ENCODE measurements at regions not wholly inside any gene's neighbourhood (a gene's known extent, or its start where the extent isn't known, plus 50 kb on each side); places are given as distances from the start of the nearest gene placed in this dataset.
A peak's percentile ranks its signal among the peaks of the same experiment; 100 is the strongest.

DNA sequence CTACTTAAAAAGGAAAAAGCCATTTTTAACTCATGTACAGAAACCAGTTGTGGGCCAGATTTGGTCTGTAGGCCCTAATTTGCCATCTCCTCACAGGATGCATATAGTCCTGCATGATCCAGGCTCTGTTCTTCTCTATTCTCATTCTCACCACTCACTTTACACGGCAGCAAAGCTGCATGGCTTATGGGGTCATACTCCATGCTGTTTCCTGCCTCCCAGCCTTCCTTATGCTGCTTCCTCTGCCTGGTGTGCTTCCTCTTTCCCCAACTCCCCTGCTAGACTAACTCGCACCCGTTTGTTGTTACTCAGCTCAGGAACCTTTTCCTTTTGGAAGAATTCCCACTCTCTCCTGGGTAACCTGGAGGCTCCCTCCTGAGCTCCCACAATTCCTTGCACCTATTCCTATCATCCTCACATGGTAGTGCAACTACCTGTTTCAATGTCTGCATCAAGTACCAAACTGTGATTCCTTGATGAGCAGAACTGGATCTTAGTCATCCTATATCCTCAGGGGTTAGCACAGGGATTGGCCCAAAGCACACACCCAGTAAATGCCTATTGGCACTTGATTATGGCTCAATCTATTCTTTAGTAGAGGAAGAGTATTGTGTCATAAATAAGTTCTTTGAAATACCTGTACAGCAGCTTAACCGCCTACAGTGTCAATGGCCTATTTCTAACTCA, 172.1 kb upstream of the MITF start:
- DNase-seq, result no peak

DNA sequence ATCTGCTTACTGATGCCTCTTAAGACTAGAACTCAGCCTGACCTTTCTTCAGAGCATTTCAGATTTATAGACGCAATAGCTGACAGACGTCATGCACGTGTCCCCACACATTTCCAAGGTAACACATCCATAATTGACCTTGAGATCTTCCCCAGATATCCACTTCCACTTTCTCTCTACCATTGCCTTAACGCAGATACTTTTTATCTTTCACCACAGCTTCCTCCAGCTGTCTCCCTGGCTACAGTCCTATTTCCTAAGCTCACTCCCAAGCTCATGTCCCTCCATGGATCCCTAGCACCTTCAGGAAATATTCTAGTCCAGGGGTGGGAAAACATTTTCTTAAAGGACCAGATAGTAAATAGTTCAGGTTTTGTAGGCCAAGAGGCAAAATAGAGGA, 173.0 kb upstream of the MITF start:
- DNase-seq, result no peak

DNA sequence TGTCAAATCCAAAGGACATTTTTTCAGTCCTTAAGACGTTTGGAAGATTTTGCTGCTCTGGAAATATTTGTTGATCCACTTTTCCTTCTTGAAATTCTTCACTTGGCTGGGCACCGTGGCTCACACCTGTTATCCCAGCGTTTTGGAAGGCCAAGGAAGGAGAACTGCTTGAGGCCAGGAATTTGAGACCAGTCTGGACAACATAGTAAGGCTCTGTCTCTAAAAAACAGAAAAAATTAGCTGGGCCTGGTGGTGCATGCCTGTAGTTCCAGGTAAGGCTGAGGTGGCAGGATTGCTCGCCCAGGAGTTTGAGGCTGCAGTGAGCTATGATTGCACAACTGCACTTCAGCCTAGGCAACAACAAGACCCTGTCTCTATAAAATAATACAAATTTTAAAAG, 173.9 kb upstream of the MITF start:
- no peak for DNase-seq

DNA sequence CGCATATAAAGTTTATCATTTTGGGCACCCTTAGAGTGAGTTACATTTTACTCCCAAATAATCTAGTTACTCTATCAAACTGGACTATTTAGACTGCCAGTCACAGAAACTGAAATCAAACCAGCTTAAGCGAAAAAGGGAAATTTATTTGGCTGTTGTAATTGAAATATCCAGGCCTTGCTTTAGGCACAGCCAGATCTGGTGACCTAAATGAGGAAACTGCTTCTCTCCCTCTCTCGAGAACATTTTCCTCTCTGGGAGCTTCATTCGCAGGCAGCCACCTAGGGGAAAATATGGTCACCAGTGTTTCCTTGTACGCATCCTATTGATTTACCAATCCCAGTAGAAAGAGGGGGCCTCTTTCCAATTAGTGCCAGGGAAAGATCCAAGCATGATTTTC, 175.3 kb upstream of the MITF start:
- no peak for DNase-seq

GRCh38 chr3:69563151-69563550, 176.1 kb upstream of the MITF start:
- no peak for DNase-seq

- no peak for DNase-seq
These were observed 176.1 kb upstream of the FRMD4B start for GRCh38 chr3:69562020-69562419.

DNA sequence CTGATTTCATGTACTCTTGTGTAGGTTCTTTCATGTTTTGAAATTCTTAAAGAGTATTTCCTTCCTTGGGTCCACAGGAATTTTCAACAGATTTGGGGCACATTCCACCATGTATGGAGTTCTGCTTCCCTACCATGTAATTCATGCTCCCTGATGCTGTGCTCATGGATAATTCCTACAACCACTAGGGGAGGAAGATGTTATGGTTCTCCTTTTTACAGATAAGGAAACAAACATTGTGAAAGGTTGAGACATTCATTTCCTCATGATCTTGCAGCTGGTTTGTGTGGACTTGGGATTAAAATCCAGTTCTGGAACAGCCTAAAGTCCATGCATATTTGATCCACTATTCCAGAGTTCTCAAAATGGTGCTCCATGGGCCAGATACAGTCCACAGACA, 174.9 kb upstream of the FRMD4B start:
- DNase-seq, result no peak

- no peak for DNase-seq
These were observed 174.2 kb upstream of the FRMD4B start for GRCh38 chr3:69560116-69560515.

DNA sequence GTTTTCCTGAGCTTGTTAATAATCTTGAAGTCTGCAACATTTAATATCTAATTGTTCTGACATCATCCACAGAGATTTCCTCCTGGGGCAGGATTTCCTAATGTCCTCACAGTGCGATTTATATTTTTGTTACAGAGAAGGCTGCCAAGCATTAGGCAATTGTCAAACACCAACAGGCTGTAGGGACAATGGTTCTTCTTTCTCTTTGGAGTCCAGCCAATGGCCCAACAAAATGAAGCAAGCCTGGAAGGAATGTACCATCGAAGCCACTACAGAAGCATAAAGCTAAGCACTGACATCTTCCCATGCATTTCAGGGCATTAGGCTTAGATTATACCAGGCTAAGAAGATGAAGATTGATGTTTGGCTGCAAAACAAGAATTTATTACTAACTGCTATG, 173.0 kb upstream of the FRMD4B start:
- DNase-seq, result peak; percentile 45

- DNase-seq, result no peak
These were observed 168.7 kb upstream of the FRMD4B start for GRCh38 chr3:69554576-69554975.

DNA sequence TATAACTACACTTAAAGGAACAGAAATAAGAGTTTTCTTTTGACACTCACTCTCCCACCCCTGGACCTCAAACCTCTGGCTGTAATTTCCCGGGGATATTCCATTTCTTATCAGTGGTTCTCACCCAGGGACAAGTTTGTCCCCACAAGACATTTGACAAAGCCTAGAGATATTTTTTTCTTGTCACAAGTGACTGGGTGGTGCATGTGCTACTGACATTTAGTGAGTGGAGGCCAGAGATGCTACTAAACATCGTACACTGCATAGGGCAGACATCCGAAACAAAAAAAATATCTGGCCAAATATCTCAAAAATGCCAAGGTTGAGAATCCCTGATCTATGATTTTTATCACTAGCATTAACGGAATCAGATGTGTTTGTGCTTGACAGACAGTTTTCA, 168.0 kb upstream of the FRMD4B start:
- DNase-seq, result no peak

DNA sequence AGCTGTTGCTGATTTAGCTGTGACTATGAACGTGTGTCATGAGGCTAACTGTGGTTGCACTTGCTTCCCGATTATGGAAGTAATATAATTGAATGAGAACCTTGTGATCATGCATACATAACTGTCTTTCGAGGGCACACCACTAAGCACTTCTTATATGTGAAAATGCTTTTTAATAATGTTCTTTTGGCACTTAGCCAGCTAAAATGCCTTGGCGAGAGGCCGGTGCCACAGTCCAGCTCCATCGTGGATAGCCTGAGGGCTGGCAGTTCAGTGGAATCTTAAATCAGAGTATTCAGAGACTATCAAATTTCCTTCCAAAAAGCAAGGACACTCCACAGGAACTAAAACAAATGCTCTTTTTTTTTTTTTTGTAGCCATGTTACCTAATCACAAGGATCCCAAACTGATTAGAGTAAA, 161.6 kb upstream of the FRMD4B start:
- no peak for DNase-seq

- no peak for DNase-seq
These were observed 157.0 kb upstream of the FRMD4B start for GRCh38 chr3:69542805-69543429.

DNA sequence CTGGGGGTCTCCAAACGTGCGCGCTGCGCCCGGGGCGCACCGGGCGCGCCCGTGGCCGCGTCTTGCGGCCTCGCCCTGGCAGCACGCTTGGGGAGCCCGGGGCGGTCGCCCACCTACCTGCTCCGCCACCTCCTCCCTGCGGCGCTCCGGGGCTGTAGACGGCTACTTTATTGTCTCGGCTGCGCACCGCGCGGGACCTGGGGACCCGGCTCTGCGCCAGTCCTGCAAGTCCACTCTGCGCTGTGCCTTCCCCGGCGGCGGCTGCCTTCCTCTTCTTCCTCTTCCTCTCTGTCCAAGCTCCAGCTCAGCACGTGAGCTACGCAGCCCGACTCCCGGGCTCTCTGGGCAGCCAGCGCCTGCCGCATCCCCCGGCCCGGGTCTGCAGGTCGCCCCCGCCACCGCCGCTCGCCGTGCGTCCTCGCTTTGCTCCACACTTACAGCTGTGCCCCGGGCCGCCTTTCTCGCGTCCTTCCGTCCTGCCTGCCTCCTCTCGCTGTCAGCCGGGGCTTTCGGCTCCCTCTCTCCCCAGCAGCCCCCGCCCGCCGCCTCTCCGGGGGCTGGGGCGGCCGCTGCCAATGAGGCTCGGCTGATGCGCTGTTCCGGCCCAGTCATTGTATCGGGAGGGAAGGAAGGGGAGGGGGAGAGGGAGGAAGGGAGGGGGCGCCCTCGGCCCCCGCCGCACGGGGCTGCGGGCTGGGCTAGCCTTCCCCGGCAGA, 156.4 kb upstream of the FRMD4B start:
- DNase-seq, result peak; percentile 71

- peak; percentile 52 for DNase-seq
These were observed 155.8 kb upstream of the FRMD4B start for GRCh38 chr3:69541711-69542088.

GRCh38 chr3:69540706-69541581, 155.1 kb upstream of the FRMD4B start:
- DNase-seq, result peak; percentile 39

DNA sequence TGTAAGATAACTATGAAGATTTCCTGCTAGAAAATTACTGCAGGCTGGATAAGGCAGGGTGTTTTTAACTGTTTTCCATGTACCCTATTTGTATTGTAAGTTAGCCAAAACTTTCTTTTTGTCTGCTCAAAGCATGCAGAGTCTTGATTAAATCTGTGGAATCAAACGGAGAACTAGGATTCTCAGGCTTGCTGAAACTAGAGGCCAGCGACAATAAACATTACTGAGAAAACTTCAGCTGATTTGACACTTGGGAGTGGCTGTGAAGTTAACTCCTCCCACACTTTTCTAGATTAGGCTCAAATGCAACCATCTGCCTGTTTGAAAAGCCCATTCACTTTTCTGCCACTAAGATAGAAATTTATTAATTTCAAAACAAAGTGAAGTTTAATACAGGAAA, 153.2 kb upstream of the FRMD4B start:
- DNase-seq, result no peak

- no peak for DNase-seq
These were observed 152.4 kb upstream of the FRMD4B start for GRCh38 chr3:69538281-69538680.

- DNase-seq, result no peak
These were observed 150.6 kb upstream of the FRMD4B start for GRCh38 chr3:69536306-69537020.

DNA sequence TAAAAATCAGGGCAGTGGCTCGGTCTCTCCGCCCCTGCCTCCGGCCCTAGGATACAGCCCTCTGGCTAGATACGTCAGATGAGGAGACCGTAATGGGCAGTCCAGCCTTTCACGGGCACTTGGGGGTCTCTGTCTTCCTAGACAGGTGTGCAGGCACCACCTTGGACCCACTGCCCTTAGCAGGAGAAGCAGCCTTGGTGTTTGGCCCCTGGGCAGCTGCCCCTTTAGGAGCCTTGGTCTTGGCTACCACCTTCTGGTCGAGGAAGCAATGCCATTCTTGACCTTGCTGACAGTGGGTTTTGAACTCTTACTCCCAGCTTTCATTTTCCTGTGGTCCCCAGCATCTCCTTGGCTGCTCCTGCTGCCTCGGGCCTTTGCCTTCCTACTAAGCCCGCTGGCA, 149.7 kb upstream of the FRMD4B start:
- no peak for DNase-seq

- DNase-seq, result no peak
These were observed 146.8 kb upstream of the FRMD4B start for GRCh38 chr3:69532547-69533224.

Data from femur (tissue), 1 donor.